Frontal cortex (tissue), 3 donors: ENCODE measurements at regions not wholly inside any gene's neighbourhood (a gene's known extent, or its start where the extent isn't known, plus 50 kb on each side); places are given as distances from the start of the nearest gene placed in this dataset.

Source experiments
- DNase-seq, 2 donors: peaks; one replicate each; pipeline ENCODE4 v3.0.0; 2012; ENCODE audit warnings: low spot score in 2 of 2
- FAIRE-seq: peaks from 2 replicates; lab custom pipeline; 2012; peaks lifted over from hg19 to GRCh38; lab: Jason Lieb, UNC
- donor health status: control.
- donor health status: control.
- donor health status: control.

- no peak for FAIRE-seq
- peak; percentile 33 to 35 for DNase-seq
Measured at GRCh38 chrX:69238114-69238886, 73.0 kb upstream of the PJA1 start.

GRCh38 chrX:69237236-69237635 lies 72.0 kb upstream of the PJA1 start:
- FAIRE-seq (no peak), DNase-seq (no peak)

GRCh38 chrX:69236641-69237040 lies 71.4 kb upstream of the PJA1 start:
- FAIRE-seq (no peak), DNase-seq (no peak)

GRCh38 chrX:69234624-69235023 lies 69.4 kb upstream of the PJA1 start:
- DNase-seq, result no peak
- FAIRE-seq, result no peak

- FAIRE-seq (no peak), DNase-seq (no peak)
Measured at GRCh38 chrX:69232945-69233344, 67.7 kb upstream of the PJA1 start.

GRCh38 chrX:69231903-69232302 lies 66.7 kb upstream of the PJA1 start:
- FAIRE-seq, result no peak
- DNase-seq, result no peak

GRCh38 chrX:69229436-69229835 lies 64.2 kb upstream of the PJA1 start:
- no peak for DNase-seq
- no peak for FAIRE-seq

GRCh38 chrX:69228732-69229131 lies 63.5 kb upstream of the PJA1 start:
- FAIRE-seq, result no peak
- no peak for DNase-seq

GRCh38 chrX:69226459-69227158 lies 61.4 kb upstream of the PJA1 start:
- no peak for FAIRE-seq
- DNase-seq, result no peak

- no peak for FAIRE-seq
- DNase-seq, result peak; percentile 68 to 72
Measured at GRCh38 chrX:69222103-69223090, 57.1 kb upstream of the PJA1 start.

- FAIRE-seq (no peak), DNase-seq (no peak)
Measured at GRCh38 chrX:69221239-69222102, 56.2 kb upstream of the PJA1 start.

- FAIRE-seq, result no peak
- no peak for DNase-seq
Measured at GRCh38 chrX:69218407-69218997, 53.2 kb upstream of the PJA1 start.

GRCh38 chrX:69216911-69217310 lies 51.7 kb upstream of the PJA1 start:
- no peak for DNase-seq
- no peak for FAIRE-seq

- DNase-seq (no peak), FAIRE-seq (no peak)
Measured at GRCh38 chrX:69216446-69216845, 51.2 kb upstream of the PJA1 start.

GRCh38 chrX:69215161-69215875 lies 50.1 kb upstream of the PJA1 start:
- DNase-seq (no peak), FAIRE-seq (no peak)
